ENCODE measurements at regions not wholly inside any gene's neighbourhood (a gene's known extent, or its start where the extent isn't known, plus 50 kb on each side); places are given as distances from the start of the nearest gene placed in this dataset.
"Not testable (repeated sequence)": the region's sequence is repeated elsewhere in the genome, so short reads cannot be mapped to it uniquely, and the experiment has no call there.

GRCh38 chr6:149127212-149127611, 190.3 kb upstream of the TAB2 start:
- no peak for DNase-seq

GRCh38 chr6:149128489-149129145, 188.9 kb upstream of the TAB2 start:
- no peak for DNase-seq

GRCh38 chr6:149129371-149130077, 188.0 kb upstream of the TAB2 start:
- no peak for DNase-seq

GRCh38 chr6:149130090-149130489, 187.4 kb upstream of the TAB2 start:
- DNase-seq = no peak

GRCh38 chr6:149130508-149130907, 187.0 kb upstream of the TAB2 start:
- no peak for DNase-seq

GRCh38 chr6:149131891-149132290, 185.6 kb upstream of the TAB2 start:
- DNase-seq = no peak

- DNase-seq = no peak
These were observed 185.2 kb upstream of the TAB2 start for GRCh38 chr6:149132336-149132735.

GRCh38 chr6:149134511-149134933, 183.0 kb upstream of the TAB2 start:
- DNase-seq = no peak

- DNase-seq = no peak
These were observed 181.7 kb upstream of the TAB2 start for GRCh38 chr6:149135809-149136208.

- no peak for DNase-seq
These were observed 181.1 kb upstream of the TAB2 start for GRCh38 chr6:149136273-149136912.

- DNase-seq = no peak
These were observed 180.6 kb upstream of the TAB2 start for GRCh38 chr6:149136913-149137286.

- DNase-seq = no peak
These were observed 179.9 kb upstream of the TAB2 start for GRCh38 chr6:149137594-149137993.

GRCh38 chr6:149138089-149138488, 179.4 kb upstream of the TAB2 start:
- no peak for DNase-seq

- DNase-seq = no peak
These were observed 178.7 kb upstream of the TAB2 start for GRCh38 chr6:149138699-149139294.

GRCh38 chr6:149139782-149140136, 177.8 kb upstream of the TAB2 start:
- no peak for DNase-seq

GRCh38 chr6:149140137-149140909, 177.2 kb upstream of the TAB2 start:
- DNase-seq = no peak

GRCh38 chr6:149140910-149141290, 176.6 kb upstream of the TAB2 start:
- DNase-seq = no peak

GRCh38 chr6:149142924-149143429, 174.5 kb upstream of the TAB2 start:
- no peak for DNase-seq

- DNase-seq = not testable (repeated sequence)
These were observed 171.7 kb upstream of the TAB2 start for GRCh38 chr6:149145800-149146199.

GRCh38 chr6:149147195-149147594, 170.3 kb upstream of the TAB2 start:
- no peak for DNase-seq

GRCh38 chr6:149147938-149148718, 169.4 kb upstream of the TAB2 start:
- no peak for DNase-seq

- DNase-seq = no peak
These were observed 167.9 kb upstream of the TAB2 start for GRCh38 chr6:149149653-149150052.

All from effector CD8-positive, alpha-beta T cell (primary cell).